MM.1S (cell line): ENCODE measurements at regions not wholly inside any gene's neighbourhood (a gene's known extent, or its start where the extent isn't known, plus 50 kb on each side); places are given as distances from the start of the nearest gene placed in this dataset.

ENCODE experiments used
- DNase-seq: peaks from one replicate; pipeline ENCODE4 v3.0.0-alpha.2; 2015
- H2AFZ ChIP-seq: fragments of 300-600 bp; sonication (generic); 2 replicates; pipeline ENCODE4 v1.6.0; 2016; ENCODE audit warnings: antibody characterized with exemption, low read length
- H3F3A ChIP-seq: fragments of 300-600 bp; sonication (generic); 2 replicates; pipeline ENCODE4 v1.6.1; 2016; ENCODE audit warnings: mild to moderate bottlenecking, antibody characterized with exemption, low read length, moderate library complexity, mixed read lengths; ENCODE audit not compliant: insufficient read depth
- H3K27ac ChIP-seq: fragments of 300-600 bp; sonication (generic); 2 replicates; pipeline ENCODE4 v1.5.1; 2016; ENCODE audit warnings: mild to moderate bottlenecking, low read length
- H3K27me3 ChIP-seq: fragments of 300-600 bp; sonication (generic); replicated peaks from 2 replicates; pipeline ENCODE4 v1.6.0; 2016; ENCODE audit warnings: low read length; ENCODE audit not compliant: insufficient read depth
- H3K36me3 ChIP-seq: fragments of 300-600 bp; sonication (generic); replicated peaks from 2 replicates; pipeline ENCODE4 v1.6.1; 2016; ENCODE audit warnings: mild to moderate bottlenecking, low read length, mixed read lengths; ENCODE audit not compliant: insufficient read depth
- H3K4me1 ChIP-seq: fragments of 300-600 bp; sonication (generic); 2 replicates; pipeline ENCODE4 v1.6.1; 2016; ENCODE audit warnings: low read length, mixed read lengths
- H3K4me2 ChIP-seq: fragments of 300-600 bp; sonication (generic); 2 replicates; pipeline ENCODE4 v1.6.0; 2016; ENCODE audit warnings: low read depth, low read length
- H3K4me3 ChIP-seq: fragments of 300-600 bp; sonication (generic); 2 replicates; pipeline ENCODE4 v1.5.1; 2016; ENCODE audit warnings: low read length, mixed read lengths
- H3K79me2 ChIP-seq: fragments of 300-600 bp; sonication (generic); 2 replicates; pipeline ENCODE4 v1.6.1; 2016; ENCODE audit warnings: mixed run types, low read length, mixed read lengths
- H3K9ac ChIP-seq: fragments of 300-600 bp; sonication (generic); 2 replicates; pipeline ENCODE4 v1.6.1; 2016; ENCODE audit warnings: low read length, mixed read lengths
- H3K9me2 ChIP-seq: fragments of 300-600 bp; sonication (generic); replicated peaks from 2 replicates; pipeline ENCODE4 v1.6.1; 2016; ENCODE audit warnings: mild to moderate bottlenecking, low read length, mixed read lengths; ENCODE audit not compliant: insufficient read depth
- H3K9me3 ChIP-seq: fragments of 300-600 bp; sonication (generic); replicated peaks from 2 replicates; pipeline ENCODE4 v1.6.1; 2016; ENCODE audit warnings: mild to moderate bottlenecking, low read length, mixed read lengths; ENCODE audit not compliant: insufficient read depth
- H4K20me1 ChIP-seq: fragments of 300-600 bp; sonication (generic); 2 replicates; pipeline ENCODE4 v1.6.1; 2016; ENCODE audit warnings: mild to moderate bottlenecking, low read length, moderate library complexity, mixed read lengths; ENCODE audit not compliant: insufficient read depth
- CTCF ChIP-seq: fragments of 300-600 bp; sonication (generic); IDR thresholded peaks from 2 replicates; pipeline ENCODE4 v1.5.1; 2016; ENCODE audit warnings: antibody characterized with exemption, low read length, mixed read lengths
- EZH2 ChIP-seq: fragments of 300-600 bp; sonication (generic); optimal IDR thresholded peaks from 2 replicates; pipeline ENCODE3; 2017; ENCODE audit warnings: low read depth, mild to moderate bottlenecking, antibody characterized with exemption, low read length, mixed read lengths
- EZH2phosphoT487 ChIP-seq: fragments of 300-600 bp; sonication (generic); IDR thresholded peaks from 2 replicates; pipeline ENCODE4 v1.6.1; 2018; ENCODE audit warnings: antibody characterized with exemption, low read length

- H3F3A ChIP-seq = no peaks in the 10 kb centered on the region
- no peaks in the 10 kb centered on the region for H3K9me3 ChIP-seq
- TF ChIP-seq CTCF (no peak), EZH2 (no peak), EZH2phosphoT487 (no peak)
- H3K36me3 ChIP-seq = no peaks in the 10 kb centered on the region
- H3K9ac ChIP-seq = no peak overlapping the region
- no peak overlapping the region for H2AFZ ChIP-seq
- no peaks in the 10 kb centered on the region for H4K20me1 ChIP-seq
- no peak overlapping the region for H3K4me3 ChIP-seq
- no peak overlapping the region for H3K27ac ChIP-seq
- no peaks in the 10 kb centered on the region for H3K9me2 ChIP-seq
- H3K79me2 ChIP-seq = no peaks in the 10 kb centered on the region
- DNase-seq = no peak
- H3K4me2 ChIP-seq = no peak overlapping the region
- no peaks in the 10 kb centered on the region for H3K27me3 ChIP-seq
- no peaks in the 10 kb centered on the region for H3K4me1 ChIP-seq
Observed at GRCh38 chr9:784202-784601, 57.3 kb upstream of the DMRT1 start.

- TF ChIP-seq EZH2 (no peak), CTCF (no peak), EZH2phosphoT487 (no peak)
- no peak for DNase-seq
- Histone ChIP-seq H3K79me2 (no peaks in the 10 kb centered on the region), H2AFZ (no peak overlapping the region), H3K36me3 (no peaks in the 10 kb centered on the region), H3K9me3 (no peaks in the 10 kb centered on the region), H3K27me3 (no peaks in the 10 kb centered on the region), H3K27ac (no peak overlapping the region), H3K4me2 (no peak overlapping the region), H3F3A (no peaks in the 10 kb centered on the region), H3K4me1 (no peaks in the 10 kb centered on the region), H3K9me2 (no peaks in the 10 kb centered on the region), H3K4me3 (no peak overlapping the region), H3K9ac (no peak overlapping the region), H4K20me1 (no peaks in the 10 kb centered on the region)
Observed at GRCh38 chr9:784916-785315, 56.6 kb upstream of the DMRT1 start.

GRCh38 chr9:785997-786396 lies 55.5 kb upstream of the DMRT1 start:
- DNase-seq = no peak
- Histone ChIP-seq H3K9me2 (no peaks in the 10 kb centered on the region), H3K4me3 (no peak overlapping the region), H2AFZ (no peak overlapping the region), H3K4me1 (no peaks in the 10 kb centered on the region), H3K27me3 (no peaks in the 10 kb centered on the region), H3K27ac (no peak overlapping the region), H3K36me3 (no peaks in the 10 kb centered on the region), H3K79me2 (no peaks in the 10 kb centered on the region), H3K9ac (no peak overlapping the region), H3F3A (no peaks in the 10 kb centered on the region), H4K20me1 (no peaks in the 10 kb centered on the region), H3K4me2 (no peak overlapping the region), H3K9me3 (no peaks in the 10 kb centered on the region)
- no peak for TF ChIP-seq EZH2
- no peak for TF ChIP-seq EZH2phosphoT487
- no peak for TF ChIP-seq CTCF

- Histone ChIP-seq H3K9ac (no peak overlapping the region), H3K27ac (no peak overlapping the region), H3K9me3 (no peaks in the 10 kb centered on the region), H3K4me1 (no peaks in the 10 kb centered on the region), H3K79me2 (no peaks in the 10 kb centered on the region), H2AFZ (no peak overlapping the region), H3K36me3 (no peaks in the 10 kb centered on the region), H3K4me3 (no peak overlapping the region), H4K20me1 (no peaks in the 10 kb centered on the region), H3K9me2 (no peaks in the 10 kb centered on the region), H3K4me2 (no peak overlapping the region), H3K27me3 (no peaks in the 10 kb centered on the region), H3F3A (no peaks in the 10 kb centered on the region)
- no peak for DNase-seq
- TF ChIP-seq EZH2phosphoT487 (no peak), CTCF (no peak)
Observed at GRCh38 chr9:786405-786804, 55.1 kb upstream of the DMRT1 start.
